DOHH2 (cell line): ENCODE measurements at regions not wholly inside any gene's neighbourhood (a gene's known extent, or its start where the extent isn't known, plus 50 kb on each side); places are given as distances from the start of the nearest gene placed in this dataset.

ENCODE experiments used
- H3F3A ChIP-seq: fragments of 200-600 bp; sonication (generic), shearing (Covaris generic); 2 replicates; pipeline ENCODE4 v1.6.0; 2016; ENCODE audit warnings: antibody characterized with exemption, mild to moderate bottlenecking; ENCODE audit not compliant: control insufficient read depth, insufficient read depth
- H3K27ac ChIP-seq: fragments of 200-600 bp; sonication (generic); 2 replicates; pipeline ENCODE4 v1.5.1; 2014; ENCODE audit warnings: low read depth, mild to moderate bottlenecking, low read length, moderate library complexity
- H3K27me3 ChIP-seq: fragments of 200-600 bp; sonication (generic); 2 replicates; pipeline ENCODE4 v1.6.1; 2014; ENCODE audit warnings: mild to moderate bottlenecking, low read length, mixed read lengths; ENCODE audit not compliant: control insufficient read depth
- H3K36me3 ChIP-seq: fragments of 200-600 bp; sonication (generic); 2 replicates; pipeline ENCODE4 v1.6.1; 2014; ENCODE audit warnings: mild to moderate bottlenecking, low read length, moderate library complexity, mixed read lengths; ENCODE audit not compliant: control insufficient read depth
- H3K4me1 ChIP-seq: fragments of 200-600 bp; sonication (generic); 2 replicates; pipeline ENCODE4 v1.6.1; 2014; ENCODE audit warnings: mild to moderate bottlenecking, low read length, mixed read lengths; ENCODE audit not compliant: control insufficient read depth
- H3K4me2 ChIP-seq: fragments of 200-600 bp; sonication (generic); 2 replicates; pipeline ENCODE4 v1.6.0; 2014; ENCODE audit warnings: mild to moderate bottlenecking, low read length, moderate library complexity
- H3K4me3 ChIP-seq: fragments of 200-600 bp; sonication (generic); 2 replicates; pipeline ENCODE4 v1.5.1; 2014; ENCODE audit warnings: mild to moderate bottlenecking, low read length, mixed read lengths
- H3K79me2 ChIP-seq: fragments of 200-600 bp; sonication (generic); 2 replicates; pipeline ENCODE4 v1.6.1; 2014; ENCODE audit warnings: mild to moderate bottlenecking, low read length, mixed read lengths; ENCODE audit not compliant: control insufficient read depth
- H3K9me2 ChIP-seq: fragments of 200-600 bp; sonication (generic); replicated peaks from 2 replicates; pipeline ENCODE4 v1.6.1; 2014; ENCODE audit warnings: mild to moderate bottlenecking, low read length, mixed read lengths; ENCODE audit not compliant: control insufficient read depth
- H3K9me3 ChIP-seq: fragments of 200-600 bp; sonication (generic); 2 replicates; pipeline ENCODE4 v1.6.1; 2014; ENCODE audit warnings: antibody characterized with exemption, low read length, mixed read lengths; ENCODE audit not compliant: control insufficient read depth, insufficient read depth
- H4K20me1 ChIP-seq: fragments of 200-600 bp; sonication (generic); 2 replicates; pipeline ENCODE4 v1.6.0; 2014; ENCODE audit warnings: low read depth, mild to moderate bottlenecking, antibody characterized with exemption, low read length, moderate library complexity; ENCODE audit not compliant: control insufficient read depth, insufficient read depth
- CTCF ChIP-seq: fragments of 200-600 bp; sonication (generic); IDR thresholded peaks from one replicate; pipeline ENCODE4 v1.5.1; 2014; ENCODE audit warnings: antibody characterized with exemption, mild to moderate bottlenecking, low read depth, low read length; ENCODE audit not compliant: poor library complexity, severe bottlenecking
- EZH2phosphoT487 ChIP-seq: fragments of 200-600 bp; sonication (generic); IDR thresholded peaks from 2 replicates; pipeline ENCODE4 v1.6.1; 2017; ENCODE audit warnings: borderline replicate concordance, mild to moderate bottlenecking, antibody characterized with exemption, low read length, moderate library complexity, mixed read lengths

DNA sequence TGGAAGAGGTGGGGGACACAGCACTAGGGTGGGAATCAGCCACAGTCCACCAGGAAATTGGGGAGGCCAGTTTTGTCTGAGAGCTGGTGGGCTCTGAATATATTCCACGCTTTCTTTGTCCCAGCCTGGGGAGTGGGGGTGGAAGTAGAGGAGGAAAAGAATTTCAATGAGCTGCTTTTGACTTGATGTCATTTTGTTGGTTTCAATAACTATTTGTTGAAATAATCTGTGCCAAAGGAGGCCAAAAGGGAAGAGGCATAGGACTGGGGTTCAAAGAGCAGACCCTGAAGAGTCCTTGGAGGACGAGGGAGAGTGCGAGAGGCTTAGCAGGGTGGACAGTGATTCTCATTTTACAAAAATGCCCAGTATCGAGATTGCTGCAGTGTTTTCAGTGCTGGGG is 262.3 kb downstream of the SHQ1 start:
- H3K4me1 ChIP-seq: no peaks in the 10 kb centered on the region
- H4K20me1 ChIP-seq: no peaks in the 10 kb centered on the region

GRCh38 chr3:72584262-72584661 is 264.0 kb downstream of the SHQ1 start:
- no peaks in the 10 kb centered on the region for H3K36me3 ChIP-seq
- H3K9me3 ChIP-seq: no peaks in the 10 kb centered on the region
- no peak for TF ChIP-seq CTCF
- no peak for TF ChIP-seq EZH2phosphoT487
- no peaks in the 10 kb centered on the region for H3K9me2 ChIP-seq
- H3K4me1 ChIP-seq: no peaks in the 10 kb centered on the region
- H3K4me2 ChIP-seq: no peak overlapping the region
- no peak overlapping the region for H3K4me3 ChIP-seq
- no peaks in the 10 kb centered on the region for H4K20me1 ChIP-seq
- no peaks in the 10 kb centered on the region for H3F3A ChIP-seq
- H3K79me2 ChIP-seq: no peaks in the 10 kb centered on the region
- peaks cover 23% of the 10 kb centered on the region for H3K27me3 ChIP-seq
- H3K27ac ChIP-seq: no peak overlapping the region

More for the DNA sequence above, 262.3 kb downstream of the SHQ1 start:
- Histone ChIP-seq H3K9me2 (no peaks in the 10 kb centered on the region), H3K9me3 (no peaks in the 10 kb centered on the region), H3F3A (no peaks in the 10 kb centered on the region), H3K27ac (no peak overlapping the region), H3K36me3 (no peaks in the 10 kb centered on the region), H3K4me2 (no peak overlapping the region), H3K4me3 (no peak overlapping the region), H3K27me3 (peaks cover 15% of the 10 kb centered on the region), H3K79me2 (no peaks in the 10 kb centered on the region)
- no peak for TF ChIP-seq EZH2phosphoT487
- TF ChIP-seq CTCF: no peak

DNA sequence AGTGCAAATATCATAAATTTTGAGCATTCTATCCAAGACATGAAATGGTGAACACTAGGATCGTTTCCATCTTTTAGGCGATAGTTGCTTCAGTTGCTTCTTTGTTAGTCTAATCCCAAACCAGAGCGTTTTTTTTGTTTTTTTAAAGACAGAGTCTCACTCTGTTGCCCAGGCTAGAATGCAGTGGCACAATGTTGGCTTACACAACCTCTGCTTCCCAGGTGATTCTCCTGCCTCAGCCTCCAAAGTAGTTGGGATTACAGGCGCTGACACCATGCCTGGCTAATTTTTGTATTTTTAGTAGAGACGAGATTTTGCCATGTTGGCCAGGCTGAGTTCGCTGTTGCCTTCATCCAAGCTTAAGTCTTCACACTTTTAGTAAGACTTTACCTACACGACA is 265.3 kb downstream of the SHQ1 start:
- Histone ChIP-seq H3K9me2 (no peaks in the 10 kb centered on the region), H3K9me3 (no peaks in the 10 kb centered on the region), H3K36me3 (no peaks in the 10 kb centered on the region), H4K20me1 (no peaks in the 10 kb centered on the region), H3K27me3 (peaks cover 26% of the 10 kb centered on the region), H3K27ac (no peak overlapping the region), H3K4me1 (no peaks in the 10 kb centered on the region), H3K79me2 (no peaks in the 10 kb centered on the region), H3K4me3 (no peak overlapping the region), H3F3A (no peaks in the 10 kb centered on the region), H3K4me2 (no peak overlapping the region)
- TF ChIP-seq CTCF: no peak
- no peak for TF ChIP-seq EZH2phosphoT487
